AG04450 (cell line): ENCODE measurements at regions not wholly inside any gene's neighbourhood (a gene's known extent, or its start where the extent isn't known, plus 50 kb on each side); places are given as distances from the start of the nearest gene placed in this dataset.

Source experiments
- CTCF ChIA-PET: fragments of 300-600, 350-600 bp; formaldehyde crosslinking; extraction: SDS; loops from one replicate; lab custom pipeline; 2022; ENCODE audit warnings: antibody characterized with exemption, inconsistent platforms; lab: Charles Lee
- POLR2A ChIA-PET: fragments of 350-600 bp; formaldehyde crosslinking; extraction: SDS; loops from one replicate; lab custom pipeline; 2021; ENCODE audit warnings: antibody characterized with exemption, inconsistent platforms; lab: Yijun Ruan, JAX
- DNase-seq: peaks from one replicate; pipeline ENCODE4 v3.0.0-alpha.2; 2011; ENCODE audit warnings: low read depth, low spot score
- H3K27ac ChIP-seq: one replicate; pipeline ENCODE4 v1.5.1; 2012; ENCODE audit warnings: low read depth, low read length, control low read depth
- H3K27me3 ChIP-seq: one replicate; pipeline ENCODE4 v1.6.0; 2012; ENCODE audit warnings: low read length; ENCODE audit not compliant: control insufficient read depth, insufficient read depth
- H3K4me3 ChIP-seq: 2 replicates; pipeline ENCODE4 v1.5.1; 2011; ENCODE audit warnings: mild to moderate bottlenecking, low read depth, low read length, control low read depth
- H3K9me3 ChIP-seq: 2 replicates; pipeline ENCODE4 v1.5.1; 2012; ENCODE audit warnings: low read length; ENCODE audit not compliant: control insufficient read depth, insufficient read depth
- CTCF ChIP-seq: IDR thresholded peaks from 2 replicates; pipeline ENCODE4 v1.5.1; 2011; ENCODE audit warnings: low read depth, low read length, control low read depth, inconsistent platforms

GRCh38 chr1:82343381-82343780, 542.6 kb downstream of the ADGRL2 start:
- Histone ChIP-seq H3K4me3 (no peak overlapping the region), H3K27me3 (no peaks in the 10 kb centered on the region), H3K27ac (no peak overlapping the region), H3K9me3 (no peaks in the 10 kb centered on the region; the same call in 1 of the 2 replicates)
- TF ChIP-seq CTCF: no peak
- no peak for DNase-seq
- CTCF ChIA-PET: no interaction called here
- POLR2A ChIA-PET: no interaction called here

GRCh38 chr1:82337635-82338034, 536.9 kb downstream of the ADGRL2 start:
- DNase-seq: no peak
- ChIA-PET POLR2A (no interaction called here), CTCF (no interaction called here)
- Histone ChIP-seq H3K27ac (no peak overlapping the region), H3K9me3 (no peaks in the 10 kb centered on the region), H3K4me3 (no peak overlapping the region), H3K27me3 (no peaks in the 10 kb centered on the region)
- no peak for TF ChIP-seq CTCF

GRCh38 chr1:82330330-82330729, 529.6 kb downstream of the ADGRL2 start:
- no peaks in the 10 kb centered on the region; the same call in 1 of the 2 replicates for H3K9me3 ChIP-seq
- no peak for DNase-seq
- no peaks in the 10 kb centered on the region for H3K27me3 ChIP-seq
- H3K4me3 ChIP-seq: no peak overlapping the region
- no peak overlapping the region for H3K27ac ChIP-seq
- ChIA-PET CTCF (no interaction called here), POLR2A (no interaction called here)
- TF ChIP-seq CTCF: no peak

- POLR2A ChIA-PET: no interaction called here
- Histone ChIP-seq H3K27ac (no peak overlapping the region), H3K4me3 (no peak overlapping the region), H3K27me3 (no peaks in the 10 kb centered on the region), H3K9me3 (no peaks in the 10 kb centered on the region; the same call in 1 of the 2 replicates)
- no peak for TF ChIP-seq CTCF
- DNase-seq: no peak
- CTCF ChIA-PET: no interaction called here
Measured at GRCh38 chr1:82329226-82329625, 528.5 kb downstream of the ADGRL2 start.

- Histone ChIP-seq H3K4me3 (no peak overlapping the region), H3K9me3 (no peaks in the 10 kb centered on the region), H3K27me3 (no peaks in the 10 kb centered on the region), H3K27ac (no peak overlapping the region)
- CTCF ChIA-PET: no interaction called here
- no peak for TF ChIP-seq CTCF
- DNase-seq: no peak
- POLR2A ChIA-PET: no interaction called here
Measured at GRCh38 chr1:82323144-82323841, 522.6 kb downstream of the ADGRL2 start.
